Fibroblast of skin of right biceps (primary cell): ENCODE measurements at regions not wholly inside any gene's neighbourhood (a gene's known extent, or its start where the extent isn't known, plus 50 kb on each side); places are given as distances from the start of the nearest gene placed in this dataset.
A peak's percentile ranks its signal among the peaks of the same experiment; 100 is the strongest.

Experiments
- DNase-seq: peaks from one replicate; pipeline ENCODE4 v3.0.0-alpha.2; 2013

DNA sequence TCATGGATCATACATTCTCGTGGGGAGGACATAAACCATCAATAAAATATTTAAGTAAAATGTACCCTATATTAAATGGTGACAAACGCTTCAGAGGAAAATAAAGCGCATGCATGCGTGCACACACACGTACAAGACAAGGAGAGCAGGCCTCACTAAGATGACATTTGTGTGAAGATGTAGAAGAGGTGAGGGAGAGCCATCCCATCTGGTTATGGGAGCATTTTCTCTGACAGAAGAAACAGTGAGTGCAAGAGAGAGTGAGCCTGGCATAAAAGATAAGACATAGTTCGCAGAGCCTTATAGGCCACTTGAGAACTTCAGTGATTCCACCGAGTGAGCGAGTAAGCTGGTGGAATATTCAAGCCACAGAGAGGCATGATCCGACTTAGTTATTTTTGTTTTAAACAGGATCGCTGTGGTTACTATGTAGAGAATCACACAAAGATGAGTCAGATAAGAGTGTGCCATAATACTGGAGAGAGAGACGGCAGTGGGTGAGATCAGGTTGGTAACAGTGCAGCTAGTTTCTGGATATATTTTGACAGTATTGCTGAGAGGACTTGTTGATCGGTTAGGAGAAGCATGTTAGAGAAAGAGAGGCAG lies 624.2 kb downstream of the PLPP3 start:
- DNase-seq: peak; percentile 63

DNA sequence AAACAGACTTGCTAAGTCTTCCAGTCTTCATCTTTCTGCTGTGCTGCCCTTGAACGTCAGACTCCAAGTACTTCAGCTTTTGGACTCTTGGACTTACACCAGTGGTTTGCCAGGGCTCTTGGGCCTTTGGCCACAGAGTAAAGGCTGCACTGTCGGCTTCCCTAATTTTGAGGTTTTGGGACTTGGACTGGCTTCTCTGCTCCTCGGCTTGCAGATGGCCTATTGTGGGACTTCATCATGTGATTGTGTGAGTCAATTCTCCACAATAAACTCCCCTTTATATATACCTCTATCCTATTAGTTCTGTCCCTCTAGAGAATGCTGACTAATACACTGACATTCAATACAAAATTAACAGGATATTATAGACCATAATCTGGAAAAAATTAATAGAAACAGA lies 628.1 kb downstream of the PLPP3 start:
- DNase-seq: no peak

DNA sequence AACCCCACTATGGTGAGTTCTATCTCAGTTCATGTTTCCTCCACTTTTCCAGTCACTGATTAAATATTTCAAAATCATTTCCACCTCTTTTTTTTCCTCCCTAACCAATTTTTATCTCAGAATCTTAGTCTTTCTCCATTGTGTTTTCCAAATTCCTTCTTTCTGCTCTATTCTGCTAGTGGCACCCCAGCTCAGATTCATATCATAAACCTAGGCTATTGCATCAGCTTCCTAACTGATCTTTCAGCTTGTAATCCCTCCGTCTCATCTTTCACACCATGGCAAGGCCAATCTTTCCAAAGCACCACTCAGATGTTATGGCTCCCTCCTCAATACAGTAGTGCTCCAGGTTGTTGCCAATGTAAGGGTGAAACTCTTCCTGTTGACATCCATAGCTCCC lies 631.9 kb downstream of the PLPP3 start:
- no peak for DNase-seq

DNA sequence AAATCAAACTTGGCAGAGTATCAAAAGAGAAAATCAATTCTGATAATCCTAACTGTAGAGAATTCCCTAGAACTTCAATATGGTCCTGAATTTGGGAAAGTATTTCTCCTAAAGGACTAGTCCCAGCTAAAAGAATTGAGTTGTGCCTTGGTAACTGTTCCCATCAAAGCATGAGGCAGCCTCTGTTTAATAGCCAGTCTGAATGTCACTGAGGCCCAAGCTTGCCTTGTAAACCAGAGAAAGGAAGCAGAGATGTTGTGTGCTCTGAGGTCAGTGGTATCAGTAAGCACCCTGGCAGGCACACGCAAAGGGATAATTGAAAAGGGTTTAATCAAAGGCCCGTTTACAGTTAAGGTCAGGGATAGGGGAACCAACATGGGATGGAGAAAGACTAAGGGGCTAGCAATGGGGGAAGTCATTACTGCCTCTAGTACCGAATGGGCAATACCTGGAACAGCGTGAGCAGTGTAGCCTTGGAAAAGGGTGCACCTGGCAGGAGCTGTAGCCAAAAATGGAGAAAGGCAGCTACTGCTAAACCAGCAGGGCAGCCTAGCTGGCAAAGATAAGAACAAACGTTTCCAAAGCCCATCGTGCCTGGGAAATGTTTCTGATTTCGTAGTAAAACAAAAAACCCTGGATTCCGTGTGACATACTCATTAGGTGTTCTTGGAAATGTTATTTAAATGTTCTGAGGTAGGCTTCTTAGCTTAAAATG lies 635.5 kb downstream of the PLPP3 start:
- no peak for DNase-seq

DNA sequence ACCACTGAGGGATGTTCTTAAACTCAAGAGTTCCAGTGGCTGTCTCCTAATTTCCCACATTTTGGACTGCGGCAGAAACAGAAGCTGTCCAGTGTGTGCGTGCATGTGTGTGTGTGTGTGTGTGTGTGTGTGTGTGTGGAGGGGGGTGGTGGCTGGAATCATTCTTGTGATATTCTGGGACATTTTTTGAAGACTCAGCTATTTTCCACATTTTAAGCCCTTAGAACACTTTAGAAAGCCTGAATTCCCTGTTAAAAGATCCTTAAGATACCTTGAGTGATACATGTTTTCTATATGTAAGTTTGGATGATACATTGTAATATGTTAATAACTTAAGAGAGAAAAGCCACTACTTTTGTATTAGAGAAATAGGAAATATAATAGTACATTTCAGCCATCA lies 636.4 kb downstream of the PLPP3 start:
- no peak for DNase-seq

DNA sequence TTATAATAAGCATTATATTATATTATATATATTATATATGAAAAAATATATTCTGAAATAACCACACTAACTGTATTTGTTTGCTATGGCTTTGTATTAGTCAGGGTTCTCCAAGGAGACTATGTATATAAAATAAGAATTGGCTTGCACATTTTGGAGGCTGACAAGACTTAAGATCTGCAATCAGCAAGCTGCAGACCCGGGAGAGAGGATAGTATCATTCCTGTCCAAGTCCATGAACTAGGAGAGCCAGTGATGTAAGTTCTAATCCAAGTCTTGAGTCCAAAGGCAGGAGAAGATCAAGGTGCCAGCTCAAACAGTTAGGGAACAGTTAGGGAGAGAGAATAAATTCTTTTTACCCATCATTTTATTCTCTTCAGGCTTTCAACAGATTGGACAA lies 639.5 kb downstream of the PLPP3 start:
- DNase-seq: no peak

DNA sequence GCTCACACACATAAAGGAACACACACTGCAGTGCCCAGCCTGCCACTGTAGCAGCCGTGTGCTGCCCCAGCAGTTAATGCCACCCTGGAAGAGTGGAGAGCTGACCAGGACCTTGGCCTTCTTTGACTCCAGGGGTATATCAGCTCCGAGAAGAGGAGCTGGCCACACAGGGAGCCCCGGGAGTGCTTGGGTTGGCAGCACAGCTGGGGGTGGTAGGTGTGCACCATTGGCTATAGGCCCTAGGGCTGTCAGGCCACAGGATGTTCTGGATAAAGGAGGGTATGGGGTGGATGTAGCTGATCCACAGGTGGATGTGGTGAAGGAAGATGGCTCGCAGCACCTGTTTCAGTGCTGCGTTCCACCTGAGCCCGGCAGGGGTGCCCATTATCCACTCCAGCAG lies 640.5 kb downstream of the PLPP3 start:
- DNase-seq: no peak

DNA sequence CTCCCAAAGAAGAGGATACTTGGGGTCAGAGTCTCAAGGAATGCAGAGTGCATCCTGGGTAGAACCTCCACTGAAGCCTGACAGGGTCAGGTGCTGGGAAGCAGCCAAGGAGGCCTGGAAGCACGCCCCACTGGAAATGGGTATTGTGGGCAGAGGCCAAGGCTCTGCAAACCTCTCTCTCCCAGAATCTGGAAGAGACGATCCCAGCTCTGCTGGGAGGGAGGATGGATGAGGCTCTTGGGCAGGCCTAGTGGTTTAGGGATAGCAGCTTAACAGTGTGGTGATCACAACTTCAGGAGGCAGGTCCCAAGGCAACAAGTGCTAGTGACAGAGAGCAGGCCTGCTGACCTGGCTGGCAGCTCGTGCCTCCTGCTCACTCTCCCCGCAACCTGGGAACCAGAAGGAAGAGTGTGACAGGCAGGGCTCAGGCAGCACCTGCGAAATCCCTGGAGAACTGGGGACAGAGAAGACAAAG lies 641.0 kb downstream of the PLPP3 start:
- DNase-seq: no peak

DNA sequence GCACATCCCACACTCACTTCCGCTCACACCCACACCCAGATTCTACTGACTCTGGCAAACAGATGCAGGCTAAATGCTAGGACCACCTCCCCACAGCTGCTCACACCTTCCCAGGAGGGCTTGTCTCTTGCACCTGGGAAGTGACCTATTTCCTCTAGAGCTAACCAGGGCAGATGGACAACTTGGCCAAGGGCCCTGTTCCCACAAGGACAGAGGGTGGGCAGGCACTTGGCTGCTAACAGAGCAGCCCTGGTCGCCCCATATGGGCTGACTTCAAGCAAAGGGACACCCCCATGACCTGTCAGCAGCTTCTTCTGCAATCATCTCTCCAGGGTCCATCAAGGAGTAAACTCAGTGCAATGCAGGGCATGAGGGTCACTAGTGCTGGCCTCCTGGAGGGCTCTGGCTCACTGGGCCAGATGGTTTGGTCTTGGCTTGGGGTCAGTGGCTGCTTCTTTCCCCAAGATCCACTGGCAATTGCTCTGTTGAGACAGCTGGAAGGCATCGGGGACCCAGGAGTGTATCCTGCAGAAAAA lies 641.5 kb downstream of the PLPP3 start:
- DNase-seq: no peak

DNA sequence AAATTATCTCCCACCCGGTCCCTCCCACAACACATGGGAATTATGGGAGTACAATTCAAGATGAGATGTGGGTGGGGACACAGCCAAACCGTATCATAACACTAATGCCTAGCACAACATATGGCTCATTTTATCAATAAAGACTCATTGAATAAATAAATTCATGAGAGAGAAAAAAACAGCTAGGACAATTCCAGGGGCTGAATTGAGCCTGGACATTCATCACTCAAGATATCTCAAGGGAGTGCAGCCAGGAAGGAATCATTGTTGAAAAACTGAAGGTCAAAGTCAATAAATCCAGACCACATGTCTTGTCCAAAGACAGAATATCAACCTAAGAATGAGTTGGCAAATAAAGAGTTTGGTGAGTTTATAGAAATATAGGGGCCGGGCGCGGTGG lies 644.1 kb downstream of the PLPP3 start:
- DNase-seq: no peak

DNA sequence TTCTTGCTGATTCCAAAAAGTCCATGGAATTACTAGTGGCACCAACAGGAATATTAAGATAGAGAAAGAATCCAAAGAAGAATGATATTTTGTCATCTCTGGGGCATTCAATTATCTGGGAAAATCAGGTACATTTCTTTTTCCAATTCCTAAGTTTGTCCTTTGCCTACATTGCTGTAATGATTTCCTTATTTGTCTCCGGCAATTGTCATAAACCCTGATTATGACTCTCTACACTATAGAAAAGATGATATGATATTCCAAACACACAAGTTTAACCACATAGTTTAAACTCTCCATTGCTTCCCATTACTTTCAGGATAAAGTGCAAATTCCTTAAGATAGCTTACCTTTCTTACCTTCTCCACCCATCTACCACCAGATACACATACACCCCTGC lies 647.0 kb downstream of the PLPP3 start:
- no peak for DNase-seq

DNA sequence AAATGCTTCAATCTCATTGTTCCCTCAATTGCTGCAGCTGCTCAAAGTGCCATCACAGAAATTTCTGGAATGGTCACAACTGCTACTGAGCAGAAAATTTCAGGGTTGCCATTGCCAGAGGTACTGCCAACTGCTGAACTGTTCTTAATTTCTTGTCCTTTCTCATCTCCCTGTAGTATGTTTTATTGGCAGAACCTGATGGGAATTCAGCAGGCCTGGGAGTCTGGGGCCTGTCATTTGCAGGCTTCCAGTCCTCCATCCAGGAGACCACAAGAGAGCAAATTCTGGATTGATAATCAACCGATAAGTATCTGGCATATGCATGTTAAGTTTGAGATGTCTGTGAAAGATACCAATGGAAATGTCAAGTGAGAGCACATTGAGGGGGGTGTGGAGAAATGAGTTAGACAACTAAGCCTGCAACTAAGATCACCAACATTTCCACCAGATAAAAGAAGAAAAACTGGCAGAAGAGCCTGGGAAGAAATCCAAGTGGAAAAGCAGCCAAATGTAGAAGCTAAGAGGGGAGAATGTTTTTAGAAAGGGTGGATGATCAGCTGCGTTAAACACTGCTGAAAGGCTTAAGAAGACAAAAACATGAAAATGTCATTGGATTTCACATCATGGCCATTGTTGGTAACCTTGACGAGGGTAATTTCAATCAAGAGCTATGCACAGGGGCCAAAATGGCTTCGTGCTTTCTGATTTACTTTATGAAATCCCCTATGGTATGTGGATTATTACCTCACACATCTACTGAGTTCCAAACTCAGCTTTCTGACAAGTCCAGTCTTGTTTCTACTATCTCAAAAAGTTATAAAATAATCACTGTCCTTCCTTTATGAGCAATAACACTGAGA lies 648.1 kb downstream of the PLPP3 start:
- DNase-seq: peak; percentile 48

DNA sequence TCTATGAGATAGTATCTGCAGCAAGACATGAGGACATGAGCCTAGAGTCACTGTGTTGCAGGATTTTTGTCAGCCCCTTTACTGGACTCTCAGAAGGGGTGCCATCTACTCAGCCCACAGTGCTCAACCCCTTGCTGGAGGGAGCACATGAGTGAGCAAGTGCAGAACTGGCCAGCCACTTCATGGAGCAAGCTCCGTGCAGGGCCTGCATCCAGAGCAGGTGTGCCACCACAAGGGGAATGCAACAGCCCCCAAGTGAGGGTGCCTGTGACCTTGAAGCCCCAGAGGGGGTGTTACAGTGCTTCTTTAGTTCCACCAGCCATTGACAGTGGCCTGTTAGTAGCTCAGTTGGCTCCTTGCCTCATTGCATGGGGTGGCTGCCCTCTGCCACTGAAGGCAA lies 649.7 kb downstream of the PLPP3 start:
- no peak for DNase-seq

DNA sequence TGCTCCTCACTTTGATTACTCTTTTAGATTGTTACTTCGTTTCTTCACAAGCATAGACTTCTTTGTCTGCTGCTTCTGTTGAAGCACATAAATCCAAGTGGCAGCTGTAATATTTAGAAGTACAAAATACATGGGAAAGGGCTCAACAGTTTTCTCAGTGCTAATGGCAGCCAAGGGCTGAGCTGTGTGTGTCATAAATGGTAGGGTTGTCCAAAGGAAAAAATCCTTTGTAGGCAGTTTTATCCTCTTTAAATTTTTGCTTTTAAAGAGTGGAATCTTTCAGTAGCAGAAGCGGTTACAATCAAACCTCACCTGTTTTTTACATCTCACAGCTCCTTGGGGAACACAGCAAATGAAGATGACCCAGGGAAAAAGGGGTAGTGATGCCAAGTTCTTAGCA lies 650.8 kb downstream of the PLPP3 start:
- DNase-seq: no peak

DNA sequence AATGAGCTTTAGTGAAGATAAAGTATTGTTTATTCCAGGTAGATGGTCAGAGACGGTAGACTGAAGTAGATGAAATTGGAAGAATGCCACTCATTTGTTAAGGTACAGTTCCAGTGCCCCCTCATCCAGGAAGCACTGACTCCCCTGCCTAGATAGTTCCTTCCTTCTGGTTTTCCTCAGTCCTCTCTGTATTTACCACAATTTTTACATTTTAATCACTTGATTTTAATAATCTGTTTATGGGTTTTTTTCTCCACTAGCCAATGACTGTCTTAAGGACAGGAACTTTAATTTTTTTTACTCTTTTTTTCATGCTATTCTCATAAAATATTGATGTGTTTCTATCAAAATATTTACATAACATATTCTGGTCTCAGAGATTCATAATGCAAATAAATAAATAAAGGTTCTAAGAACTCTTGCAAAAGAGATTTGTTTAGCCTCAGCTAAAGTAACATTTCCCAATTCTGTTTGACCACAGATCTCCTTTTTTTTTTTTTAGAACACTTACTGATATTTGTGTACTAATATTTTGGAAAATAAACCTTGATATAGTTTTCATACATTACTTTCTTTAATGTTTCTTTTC lies 651.6 kb downstream of the PLPP3 start:
- no peak for DNase-seq

DNA sequence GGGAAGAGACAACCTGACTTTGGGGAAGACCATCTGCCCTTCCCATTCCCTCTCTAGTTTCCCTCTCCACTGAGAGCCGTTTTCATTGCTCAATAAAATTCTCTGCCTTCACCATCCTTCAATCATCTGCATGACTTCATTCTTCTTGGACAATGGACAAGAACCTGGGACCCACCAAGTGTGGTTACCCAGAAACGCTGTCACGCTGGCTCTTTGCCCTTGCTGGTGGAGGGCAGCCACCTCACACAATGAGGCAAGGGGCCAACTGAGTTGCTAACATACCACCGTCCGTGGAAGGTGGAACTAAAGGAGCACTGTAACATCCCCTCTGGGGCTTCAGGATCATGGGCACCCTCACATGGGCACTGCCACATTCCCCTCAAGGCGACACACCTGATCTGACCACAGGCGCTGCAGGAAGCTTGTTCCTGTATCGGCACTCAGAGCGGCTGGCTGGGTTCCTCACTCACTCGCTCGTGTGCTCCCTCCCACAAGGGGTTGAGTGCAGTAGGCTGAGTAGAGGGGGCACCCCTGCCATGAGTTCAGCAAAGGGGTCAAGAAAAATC lies 652.4 kb downstream of the PLPP3 start:
- no peak for DNase-seq

DNA sequence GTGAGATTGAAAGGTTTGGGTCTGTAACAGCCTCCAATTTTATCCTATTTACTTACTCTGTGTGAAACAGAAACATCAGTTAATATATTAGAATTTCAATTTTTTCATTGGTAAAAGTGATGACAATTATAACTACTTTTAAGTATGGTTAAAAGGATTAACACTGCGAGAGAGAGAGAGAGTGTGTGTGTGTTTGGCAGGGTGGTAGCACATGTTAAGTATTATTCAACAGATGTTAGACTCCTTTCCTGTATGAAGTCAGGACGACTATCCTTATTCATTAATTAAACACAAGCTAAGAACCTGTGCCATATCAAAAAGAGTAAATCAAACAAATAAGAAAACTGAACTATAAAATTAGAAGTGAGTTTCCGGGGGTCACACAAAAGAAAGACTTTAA lies 662.5 kb downstream of the PLPP3 start:
- DNase-seq: no peak

DNA sequence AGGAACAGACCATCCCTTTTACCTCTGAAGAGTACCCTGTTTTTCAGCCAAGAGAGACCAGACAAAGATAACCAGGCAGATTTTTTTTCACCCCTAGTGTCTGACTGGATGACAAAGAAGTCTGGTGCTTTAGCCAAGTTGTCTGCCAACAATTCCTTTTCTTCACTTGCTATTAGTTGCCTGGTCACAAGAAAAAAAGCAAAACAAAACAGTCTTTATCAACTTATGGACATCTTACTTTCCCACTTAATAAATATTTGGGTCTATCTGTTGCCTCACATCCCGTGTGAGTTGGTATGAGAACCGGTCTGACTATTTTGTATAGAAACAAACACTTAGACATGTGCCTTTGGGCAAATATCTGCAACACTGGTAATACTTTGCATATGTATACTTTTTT lies 662.9 kb downstream of the PLPP3 start:
- peak; percentile 61 for DNase-seq

DNA sequence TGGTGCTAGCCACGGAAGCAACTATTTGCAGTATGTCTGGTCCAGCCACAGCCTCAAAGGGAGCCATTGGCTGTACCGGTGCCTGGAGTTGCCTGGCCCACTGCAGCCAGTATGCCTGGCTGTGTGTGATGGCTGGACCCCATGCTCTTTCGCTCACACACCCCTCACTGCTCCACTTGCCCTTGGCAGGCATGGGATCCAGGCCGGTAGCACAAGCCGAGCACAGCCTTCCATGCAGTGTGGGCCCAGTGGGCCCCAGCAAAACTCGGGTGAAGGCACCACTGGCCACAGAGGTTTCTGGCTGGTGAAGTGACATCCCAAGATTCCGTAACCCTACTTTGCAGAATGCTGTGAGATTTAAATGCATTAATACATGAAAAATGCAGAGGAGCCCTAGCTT lies 665.8 kb downstream of the PLPP3 start:
- no peak for DNase-seq

DNA sequence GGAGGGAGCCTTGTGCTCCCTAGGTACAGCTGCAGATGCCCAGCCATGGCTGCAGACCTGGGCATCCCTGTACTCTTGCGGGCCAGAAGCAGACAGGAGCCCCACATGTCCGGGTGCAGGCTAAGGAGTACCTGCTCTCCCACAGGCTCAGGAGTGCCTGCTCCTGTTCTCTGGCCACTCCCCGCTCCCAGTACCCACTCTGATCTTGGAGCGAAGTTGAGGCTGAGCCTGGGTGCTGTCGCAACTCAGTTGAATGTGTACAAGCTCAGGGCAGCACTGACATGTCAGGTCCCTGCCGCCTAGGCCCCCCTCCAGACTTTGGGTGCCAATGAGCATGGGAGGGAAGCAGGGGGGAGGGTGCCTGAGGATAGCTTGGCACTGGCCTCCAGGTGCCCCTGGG lies 666.9 kb downstream of the PLPP3 start:
- DNase-seq: no peak

DNA sequence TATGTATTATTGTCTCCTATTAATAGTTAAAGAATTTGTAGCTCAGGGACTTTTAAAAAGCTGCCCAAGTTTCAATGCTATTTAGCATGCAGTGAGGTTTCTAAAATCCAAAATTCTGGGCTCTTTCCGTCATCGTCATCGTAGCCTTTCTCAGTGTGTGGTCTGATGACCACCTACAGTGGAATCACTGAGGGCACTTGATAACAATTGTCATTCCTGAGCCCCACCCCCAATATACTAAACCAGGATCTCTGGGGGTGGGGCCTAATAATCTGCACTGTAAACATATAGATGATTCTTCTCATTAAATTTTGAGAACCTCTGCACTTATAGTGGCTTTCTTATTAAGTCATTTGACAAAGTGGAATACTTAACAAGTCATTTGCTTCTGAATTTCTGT lies 674.8 kb downstream of the PLPP3 start:
- no peak for DNase-seq

DNA sequence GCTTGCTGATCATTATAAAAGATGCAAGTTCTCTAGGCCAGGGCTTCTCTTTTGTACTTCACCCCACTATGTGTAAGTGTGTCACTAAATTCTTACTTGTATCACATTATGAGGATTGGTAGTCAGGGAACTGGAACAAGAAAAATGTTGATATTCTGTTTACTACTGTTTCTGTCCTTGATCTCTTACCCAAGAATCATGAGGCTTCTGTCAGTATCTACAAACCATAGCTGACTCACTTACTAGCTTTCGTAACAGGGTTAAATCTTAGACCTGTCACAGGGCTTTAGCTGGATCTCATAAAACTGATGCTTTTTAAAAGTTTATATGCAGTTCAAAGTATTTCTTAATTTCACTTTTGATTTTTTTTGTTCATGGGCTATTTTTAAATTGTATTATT lies 681.2 kb downstream of the PLPP3 start:
- DNase-seq: peak; percentile 73

DNA sequence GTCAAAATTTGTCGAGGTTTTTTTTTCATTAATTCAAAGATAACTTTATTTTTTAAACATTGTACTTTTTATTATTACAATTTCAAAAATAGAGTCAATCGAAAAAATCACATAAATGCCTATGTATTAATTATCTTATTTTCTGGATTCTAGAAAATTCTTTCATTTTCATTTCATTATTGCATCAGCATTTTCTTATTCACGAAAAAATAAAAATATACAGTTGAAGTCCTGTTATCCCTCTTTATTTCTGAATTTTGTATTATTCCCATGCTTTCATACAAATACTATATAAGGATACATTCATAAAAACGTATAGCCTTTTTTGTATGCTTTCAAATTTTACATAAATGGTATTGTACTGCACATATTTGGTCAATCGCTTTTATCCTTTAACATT lies 681.0 kb upstream of the USP24 start:
- DNase-seq: no peak
